HG03103 (cell line): ENCODE measurements at regions not wholly inside any gene's neighbourhood (a gene's known extent, or its start where the extent isn't known, plus 50 kb on each side); places are given as distances from the start of the nearest gene placed in this dataset.
"Not testable (repeated sequence)": the region's sequence is repeated elsewhere in the genome, so short reads cannot be mapped to it uniquely, and the experiment has no call there.

Experiments
- ATAC-seq: cut with Tn5 transposase; IDR thresholded peaks from one replicate; pipeline ENCODE4 v1.9.1; 2021; ENCODE audit warnings: low read depth; ENCODE audit not compliant: unreplicated experiment

- ATAC-seq: no peak
Measured at GRCh38 chr18:24613896-24614640, 153.6 kb downstream of the HRH4 start.

GRCh38 chr18:24616653-24617052 is 156.2 kb downstream of the HRH4 start:
- no peak for ATAC-seq

GRCh38 chr18:24624421-24624820 is 164.0 kb downstream of the HRH4 start:
- not testable (repeated sequence) for ATAC-seq

- no peak for ATAC-seq
Measured at GRCh38 chr18:24627644-24628315, 167.3 kb downstream of the HRH4 start.

GRCh38 chr18:24628326-24628725 is 167.9 kb downstream of the HRH4 start:
- no peak for ATAC-seq

GRCh38 chr18:24629921-24630320 is 169.5 kb downstream of the HRH4 start:
- no peak for ATAC-seq

GRCh38 chr18:24630346-24630880 is 170.0 kb downstream of the HRH4 start:
- ATAC-seq: no peak

GRCh38 chr18:24631243-24632025 is 171.0 kb downstream of the HRH4 start:
- no peak for ATAC-seq

GRCh38 chr18:24632158-24632988 is 171.9 kb downstream of the HRH4 start:
- ATAC-seq: no peak

GRCh38 chr18:24633121-24633520 is 172.7 kb downstream of the HRH4 start:
- ATAC-seq: no peak

- ATAC-seq: no peak
Measured at GRCh38 chr18:24649571-24649970, 189.1 kb downstream of the HRH4 start.

GRCh38 chr18:24651434-24651833 is 191.0 kb downstream of the HRH4 start:
- no peak for ATAC-seq

GRCh38 chr18:24656050-24656449 is 195.6 kb downstream of the HRH4 start:
- ATAC-seq: no peak

GRCh38 chr18:24656551-24657443 is 196.4 kb downstream of the HRH4 start:
- ATAC-seq: no peak

- no peak for ATAC-seq
Measured at GRCh38 chr18:24657444-24657842, 197.0 kb downstream of the HRH4 start.

GRCh38 chr18:24658302-24658701 is 197.9 kb downstream of the HRH4 start:
- ATAC-seq: no peak

GRCh38 chr18:24659827-24660720 is 199.6 kb downstream of the HRH4 start:
- ATAC-seq: no peak

- ATAC-seq: no peak
Measured at GRCh38 chr18:24660956-24661355, 200.5 kb downstream of the HRH4 start.
